Left lobe of liver (tissue), 2 donors: ENCODE measurements at regions not wholly inside any gene's neighbourhood (a gene's known extent, or its start where the extent isn't known, plus 50 kb on each side); places are given as distances from the start of the nearest gene placed in this dataset.
"Not testable (repeated sequence)": the region's sequence is repeated elsewhere in the genome, so short reads cannot be mapped to it uniquely, and the experiment has no call there.

Source experiments
- ATAC-seq: fragments of 200-7000 bp; cut with Tn5 transposase; one replicate; pipeline ENCODE4 v1.9.1; 2020; ENCODE audit warnings: mild to moderate bottlenecking, moderate library complexity
- DNase-seq: peaks from one replicate; pipeline ENCODE4 v3.0.0-alpha.2; 2020; ENCODE audit warnings: low spot score
- donor health status: DM: no; HTN: no; CAD: no; lungs with moderate emphysema.
- donor health status: DM: no; HTN: yes; CAD: no.

GRCh38 chr18:35770376-35771014 lies 189.0 kb downstream of the GALNT1 start:
- ATAC-seq (no peak), DNase-seq (no peak)

DNA sequence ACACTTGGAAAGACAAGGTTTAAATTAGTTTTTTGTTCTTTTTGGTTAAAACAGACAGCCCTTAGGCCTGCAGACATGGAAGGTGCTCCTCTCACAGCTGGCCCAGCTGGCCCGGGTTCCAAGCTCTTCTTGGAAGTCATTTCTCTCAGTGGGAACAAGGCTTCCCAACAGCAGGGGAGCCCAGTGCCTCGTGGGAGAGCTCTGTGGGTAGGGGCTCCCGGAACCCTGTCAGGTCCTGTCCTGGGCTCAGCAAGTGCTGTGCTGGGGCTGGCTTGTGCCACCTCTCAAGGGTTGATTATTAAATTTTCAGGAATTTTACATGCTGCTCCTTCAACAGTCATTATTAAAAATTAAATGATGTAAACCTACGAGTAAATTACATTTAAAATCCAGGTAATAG lies 189.6 kb downstream of the GALNT1 start:
- no peak for ATAC-seq
- DNase-seq: no peak

DNA sequence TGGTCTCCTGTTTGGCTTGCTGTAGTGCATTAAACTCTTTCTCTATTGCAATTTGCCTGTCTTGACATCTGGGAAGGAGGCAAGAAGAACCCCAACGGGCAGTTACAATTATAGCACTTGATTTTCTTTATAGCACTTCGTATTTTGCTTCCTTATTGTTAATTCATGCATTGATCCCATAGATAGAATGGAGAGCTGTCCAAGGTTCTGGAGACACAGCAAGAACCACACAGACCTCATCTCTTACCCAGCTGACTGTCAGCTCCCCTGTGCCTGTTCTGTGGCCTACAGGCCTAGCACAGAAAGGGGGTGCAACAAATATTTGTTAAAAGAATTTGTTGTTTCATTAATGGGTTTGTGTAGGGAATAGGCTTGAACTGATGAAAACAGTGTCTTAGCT lies 194.3 kb downstream of the GALNT1 start:
- no peak for ATAC-seq
- no peak for DNase-seq

DNA sequence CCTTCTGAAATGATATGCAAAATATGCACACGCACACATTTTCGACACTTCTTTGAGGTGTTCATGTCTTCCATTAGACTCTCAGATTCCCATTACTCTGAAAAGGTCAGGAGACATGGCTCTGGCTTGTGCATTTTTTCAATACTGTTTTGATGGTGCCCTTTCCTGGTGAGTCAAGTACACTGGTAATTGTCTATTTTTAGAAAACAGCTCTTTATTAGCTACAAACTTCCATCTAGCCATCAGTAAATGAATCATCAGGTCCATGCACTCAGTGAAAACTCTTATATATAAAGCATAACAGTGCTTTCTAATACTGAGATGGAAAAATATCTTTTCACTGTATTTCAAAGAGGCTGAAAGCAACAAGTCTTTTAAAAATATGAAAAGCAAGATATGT lies 194.9 kb downstream of the GALNT1 start:
- DNase-seq (no peak), ATAC-seq (no peak)

- ATAC-seq (peak; percentile 31), DNase-seq (no peak)
Measured at GRCh38 chr18:35777039-35777438, 195.4 kb upstream of the RMP24 start.

GRCh38 chr18:35778850-35779627 lies 193.4 kb upstream of the RMP24 start:
- no peak for DNase-seq
- ATAC-seq: no peak

- ATAC-seq: no peak
- DNase-seq: no peak
Measured at GRCh38 chr18:35780937-35781336, 191.5 kb upstream of the RMP24 start.

DNA sequence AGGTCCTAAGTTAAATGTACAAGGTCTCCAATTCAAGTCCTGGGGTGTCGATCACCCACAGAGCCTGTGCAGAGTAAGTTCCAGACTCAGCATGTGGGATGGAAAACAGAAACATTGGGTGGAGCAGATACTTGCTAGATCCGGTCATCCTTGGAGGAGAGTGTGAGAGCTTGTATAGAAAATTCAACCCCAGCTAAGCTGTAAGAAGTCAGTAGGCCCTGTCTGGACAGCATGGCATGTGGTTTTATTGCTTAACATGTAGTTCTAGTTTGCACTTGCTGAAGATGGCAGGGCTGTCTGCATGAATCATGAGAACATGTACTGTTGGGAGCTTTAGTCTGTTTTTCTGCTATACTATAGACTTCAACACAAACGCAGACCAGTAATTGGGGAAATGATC lies 189.6 kb upstream of the RMP24 start:
- DNase-seq: no peak

DNA sequence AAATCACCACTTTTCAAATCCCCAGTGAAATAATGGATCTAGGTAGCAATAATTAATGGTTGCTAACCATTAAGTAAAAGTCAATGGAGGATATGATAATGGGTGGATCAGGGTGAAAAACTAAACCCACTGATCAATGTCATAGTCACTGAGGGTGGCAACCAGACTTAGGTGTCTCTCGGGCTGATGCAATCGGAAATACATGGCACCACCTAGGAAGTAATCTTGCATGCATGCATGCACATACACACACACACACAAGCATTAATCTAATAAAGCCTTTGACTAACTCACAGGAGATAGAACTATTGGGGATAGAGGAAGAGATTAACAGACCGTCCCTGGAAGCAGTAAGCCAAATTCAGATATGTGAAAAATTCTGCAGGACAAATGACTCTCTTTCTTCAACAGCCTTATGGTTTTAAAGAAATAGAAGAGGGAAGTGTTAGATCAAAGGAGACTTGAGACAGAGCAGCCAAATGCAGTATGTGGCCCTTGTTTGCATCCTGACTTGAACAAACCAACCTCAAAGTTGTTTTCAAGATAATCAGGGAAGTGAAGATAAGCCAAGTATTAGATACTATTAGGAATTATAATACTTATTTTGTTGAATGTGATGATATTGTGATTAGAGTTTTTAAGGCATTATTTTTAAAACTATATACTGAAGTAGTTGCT lies 186.0 kb upstream of the RMP24 start:
- DNase-seq (no peak), ATAC-seq (no peak)

More for the DNA sequence above, 189.6 kb upstream of the RMP24 start:
- no peak for ATAC-seq

DNA sequence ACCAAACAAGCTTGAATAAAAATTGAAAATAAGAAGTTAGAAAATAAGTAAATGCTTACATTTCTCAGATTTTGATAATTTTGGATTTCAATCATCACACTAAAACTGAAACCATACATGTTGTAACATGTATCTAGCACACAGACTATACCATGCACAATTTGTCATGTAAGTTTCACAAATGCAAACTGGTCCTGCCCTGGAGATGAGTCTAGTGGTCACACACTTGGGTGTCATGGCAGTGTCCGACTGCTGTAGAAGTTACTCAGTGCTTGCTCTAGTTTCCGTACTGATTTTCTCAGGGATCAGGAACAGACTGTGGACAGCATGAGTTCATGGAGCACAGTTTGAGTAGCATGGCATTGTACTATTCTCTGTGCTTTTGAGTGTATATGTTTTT lies 182.9 kb upstream of the RMP24 start:
- no peak for ATAC-seq
- DNase-seq: no peak

DNA sequence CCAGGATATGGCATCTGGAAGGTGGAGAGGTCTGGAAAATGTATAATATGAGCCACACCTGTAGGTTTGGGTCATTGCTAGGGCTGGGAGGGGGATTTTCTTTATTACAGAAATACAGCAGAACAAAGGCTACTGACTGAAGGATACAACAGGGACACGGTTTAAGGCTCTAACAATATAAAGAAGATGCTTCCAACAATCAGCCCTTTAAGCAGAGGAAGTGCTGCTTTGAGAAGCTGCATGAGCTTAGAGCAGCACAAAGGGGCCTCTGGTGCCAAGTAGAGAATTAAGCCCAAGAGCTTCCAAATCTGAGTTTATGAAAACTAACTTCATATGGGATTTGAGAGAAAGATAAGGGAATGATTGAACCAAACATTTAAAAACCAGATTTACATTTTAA lies 174.5 kb upstream of the RMP24 start:
- DNase-seq: no peak
- ATAC-seq: no peak

GRCh38 chr18:35803551-35803950 lies 168.9 kb upstream of the RMP24 start:
- no peak for ATAC-seq
- DNase-seq: no peak

DNA sequence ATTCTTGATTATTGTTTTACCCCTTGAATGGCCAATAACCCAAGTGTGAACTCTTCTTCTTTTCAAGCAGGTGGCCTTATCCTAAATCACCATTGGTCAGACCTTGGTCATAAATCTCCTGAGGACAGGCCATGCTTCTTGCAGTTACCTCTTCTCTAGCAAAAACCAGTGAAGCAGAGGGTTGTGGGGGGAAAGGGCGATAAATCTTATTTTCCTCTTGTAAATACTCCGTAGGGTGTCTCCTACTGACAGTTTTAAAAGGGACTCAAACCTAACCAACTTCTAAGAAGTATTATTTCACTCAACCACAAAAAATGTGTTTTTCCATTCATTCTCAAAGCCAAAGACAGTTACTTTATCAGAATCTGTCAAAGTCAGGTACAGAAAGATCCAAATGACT lies 168.1 kb upstream of the RMP24 start:
- DNase-seq: no peak
- ATAC-seq: no peak

GRCh38 chr18:35807811-35808335 lies 164.6 kb upstream of the RMP24 start:
- no peak for DNase-seq
- ATAC-seq: no peak

GRCh38 chr18:35808796-35809195 lies 163.7 kb upstream of the RMP24 start:
- DNase-seq (no peak), ATAC-seq (no peak)

- no peak for DNase-seq
Measured at GRCh38 chr18:35810520-35810919, 162.0 kb upstream of the RMP24 start.

GRCh38 chr18:35811896-35812295 lies 160.6 kb upstream of the RMP24 start:
- ATAC-seq (no peak), DNase-seq (no peak)

More at GRCh38 chr18:35810520-35810919, 162.0 kb upstream of the RMP24 start:
- no peak for ATAC-seq

DNA sequence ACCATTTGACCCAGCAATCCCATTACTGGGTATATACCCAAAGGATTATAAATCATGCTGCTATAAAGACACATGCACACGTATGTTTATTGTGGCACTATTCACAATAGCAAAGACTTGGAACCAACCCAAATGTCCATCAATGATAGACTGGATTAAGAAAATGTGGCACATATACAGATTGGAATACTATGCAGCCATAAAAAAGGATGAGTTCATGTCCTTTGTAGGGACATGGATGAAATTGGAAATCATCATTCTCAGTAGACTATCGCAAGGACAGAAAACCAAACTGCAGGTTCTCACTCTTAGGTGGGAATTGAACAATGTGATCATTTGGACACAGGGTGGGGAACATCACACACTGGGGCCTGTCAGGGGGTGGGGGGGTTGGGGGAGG lies 157.5 kb upstream of the RMP24 start:
- DNase-seq, ATAC-seq: not testable (repeated sequence)

DNA sequence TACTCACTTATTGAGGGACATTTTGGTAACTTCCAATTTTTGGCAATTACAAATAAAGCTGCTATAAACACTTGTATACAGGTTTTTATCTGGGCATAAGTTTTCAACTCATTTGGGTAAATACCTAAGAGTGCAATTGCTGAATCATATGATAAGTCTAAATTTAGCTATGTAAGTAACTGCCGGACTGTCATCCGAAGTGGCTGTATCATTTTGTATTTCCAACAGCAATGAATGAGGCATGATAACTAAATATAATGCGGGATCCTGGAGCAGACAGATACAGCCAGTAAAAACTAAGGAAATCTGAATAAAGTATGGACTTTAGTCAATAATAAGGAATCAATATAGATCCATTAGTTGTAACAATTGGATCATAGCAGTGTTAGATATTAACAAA lies 156.5 kb upstream of the RMP24 start:
- DNase-seq (no peak), ATAC-seq (no peak)

DNA sequence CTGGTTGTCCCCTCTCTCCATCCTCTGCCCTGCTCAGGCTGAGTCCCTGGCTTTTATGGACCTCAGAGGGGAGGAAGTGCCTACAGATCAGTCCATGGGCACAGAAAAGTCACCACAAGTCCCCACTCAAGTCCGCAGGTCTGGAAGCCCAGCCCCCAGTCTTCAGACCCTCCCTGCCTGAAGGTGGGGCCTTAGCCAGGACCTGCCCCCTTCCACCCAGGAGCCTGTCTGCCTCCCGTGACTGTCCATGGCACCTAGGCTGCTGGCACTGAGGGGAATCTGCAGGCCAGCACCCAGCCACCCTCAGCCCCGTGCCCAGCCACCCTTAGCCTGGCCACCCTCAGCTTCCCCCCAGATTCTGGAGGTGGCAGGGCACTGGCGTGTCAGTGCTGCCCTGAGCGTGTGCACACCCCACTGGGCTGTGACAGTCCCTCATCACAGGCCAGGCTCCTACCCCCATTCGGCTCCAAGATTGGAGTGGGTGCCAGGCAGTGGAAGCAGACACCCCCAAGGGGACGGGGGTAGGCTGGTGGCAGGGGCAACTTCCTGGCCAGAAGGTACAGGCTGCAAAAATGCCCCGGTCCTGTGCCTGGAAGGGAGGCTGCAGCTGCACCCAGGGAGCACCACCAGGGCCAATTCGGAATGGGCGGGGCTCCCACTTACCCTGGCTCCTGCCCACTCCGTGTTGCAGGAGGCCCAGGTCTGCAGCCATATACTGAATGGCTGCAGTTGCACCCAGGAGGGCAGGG lies 154.7 kb upstream of the RMP24 start:
- DNase-seq (no peak), ATAC-seq (no peak)

GRCh38 chr18:35818353-35818667 lies 154.2 kb upstream of the RMP24 start:
- DNase-seq: no peak
- no peak for ATAC-seq
